A673 (cell line): ENCODE measurements at regions not wholly inside any gene's neighbourhood (a gene's known extent, or its start where the extent isn't known, plus 50 kb on each side); places are given as distances from the start of the nearest gene placed in this dataset.

ENCODE experiments used
- BruUV-seq: library from RNA; stranded (reverse); fragments of 400-500 nt; replicated peaks from 2 replicates; lab custom pipeline; 2021; lab: Mats Ljungman, UMichigan
- CTCF ChIA-PET: fragments of 300-600 bp; sonication (Branson Sonifier 250); formaldehyde crosslinking; loops from one replicate; lab custom pipeline; 2022; ENCODE audit warnings: antibody characterized with exemption; lab: Charles Lee
- POLR2A ChIA-PET: fragments of 300-600 bp; sonication (Branson Sonifier 250); formaldehyde crosslinking; loops from one replicate; lab custom pipeline; 2022; ENCODE audit warnings: antibody characterized with exemption; ENCODE audit not compliant: low non-redundant PET; lab: Charles Lee
- DNase-seq: peaks from one replicate; pipeline ENCODE4 v3.0.0-alpha.2; 2015; ENCODE audit warnings: low spot score
- H3K27ac ChIP-seq: fragments of 200-600 bp; sonication (generic); 2 replicates; pipeline ENCODE4 v1.5.1; 2016; ENCODE audit warnings: mixed run types, low read depth, mild to moderate bottlenecking, mixed read lengths, antibody characterized with exemption, low read length; ENCODE audit not compliant: poor library complexity, severe bottlenecking
- H3K27me3 ChIP-seq: fragments of 200-600 bp; sonication (generic); replicated peaks from 2 replicates; pipeline ENCODE4 v1.6.1; 2017; ENCODE audit warnings: mixed run types, low read depth, mild to moderate bottlenecking, mixed read lengths, antibody characterized with exemption, low read length; ENCODE audit not compliant: insufficient read depth, poor library complexity
- H3K36me3 ChIP-seq: fragments of 200-600 bp; sonication (generic); 2 replicates; pipeline ENCODE4 v1.6.1; 2016; ENCODE audit warnings: mixed run types, mild to moderate bottlenecking, mixed read lengths, antibody characterized with exemption, low read length; ENCODE audit not compliant: insufficient read depth, poor library complexity, severe bottlenecking
- H3K4me1 ChIP-seq: fragments of 200-600 bp; sonication (generic); 2 replicates; pipeline ENCODE4 v1.6.1; 2017; ENCODE audit warnings: mixed run types, mild to moderate bottlenecking, mixed read lengths, antibody characterized with exemption, low read length; ENCODE audit not compliant: insufficient read depth, poor library complexity, severe bottlenecking
- H3K4me3 ChIP-seq: fragments of 200-600 bp; sonication (generic); 2 replicates; pipeline ENCODE4 v1.5.1; 2016; ENCODE audit warnings: low read depth, mixed run types, mild to moderate bottlenecking, mixed read lengths, low read length; ENCODE audit not compliant: poor library complexity, severe bottlenecking
- H3K9me3 ChIP-seq: fragments of 200-600 bp; sonication (generic); 2 replicates; pipeline ENCODE4 v1.6.1; 2016; ENCODE audit warnings: mixed run types, low read depth, mild to moderate bottlenecking, mixed read lengths, antibody characterized with exemption, low read length; ENCODE audit not compliant: poor library complexity, severe bottlenecking
- CTCF ChIP-seq: fragments of 300-800, 200-600 bp; sonication (generic); conservative IDR thresholded peaks from 2 replicates; pipeline ENCODE4 v1.5.1; 2017; ENCODE audit warnings: low read depth, mild to moderate bottlenecking, antibody characterized with exemption, low read length, moderate library complexity, mixed read lengths
- EZH2 ChIP-seq: fragments of 200-600 bp; sonication (generic); IDR thresholded peaks from 2 replicates; pipeline ENCODE4 v1.6.1; 2017; ENCODE audit warnings: borderline replicate concordance, low read depth, mild to moderate bottlenecking, mixed read lengths, antibody characterized with exemption, low read length; ENCODE audit not compliant: poor library complexity, severe bottlenecking
- intact Hi-C: fragments of 100-400 bp; cut with micrococcal nuclease; formaldehyde crosslinking; loops from one replicate; pipeline ENCODE4 v1.10.0; 2022; ENCODE audit not compliant: unreplicated experiment

GRCh38 chr16:59190731-59191130, 456.6 kb upstream of the GOT2 start:
- POLR2A ChIA-PET: interaction anchor here (0.7 kb wide), 1 partner anchor 284 kb away, joined by 3 read pairs; no protein-coding TSS in a partner anchor
- intact Hi-C loops: no loop called here

GRCh38 chr16:59188029-59188428, 453.9 kb upstream of the GOT2 start:
- BruUV-seq: no TSS peak
- no peaks in the 10 kb centered on the region for H3K9me3 ChIP-seq
- CTCF ChIA-PET: no interaction called here

More at GRCh38 chr16:59190731-59191130, 456.6 kb upstream of the GOT2 start:
- DNase-seq: no peak
- H3K9me3 ChIP-seq: no peaks in the 10 kb centered on the region
- CTCF ChIA-PET: no interaction called here
- no peak overlapping the region for H3K4me3 ChIP-seq
- H3K4me1 ChIP-seq: no peaks in the 10 kb centered on the region
- H3K27me3 ChIP-seq: no peaks in the 10 kb centered on the region
- no peak overlapping the region for H3K27ac ChIP-seq
- H3K36me3 ChIP-seq: no peaks in the 10 kb centered on the region
- no peak for TF ChIP-seq CTCF
- TF ChIP-seq EZH2: no peak
- BruUV-seq: no TSS peak

GRCh38 chr16:59181821-59182420, 447.8 kb upstream of the GOT2 start:
- POLR2A ChIA-PET: no interaction called here
- no peaks in the 10 kb centered on the region for H3K36me3 ChIP-seq
- BruUV-seq: no TSS peak
- no peak for DNase-seq
- H3K4me1 ChIP-seq: no peaks in the 10 kb centered on the region
- H3K4me3 ChIP-seq: no peak overlapping the region
- CTCF ChIA-PET: no interaction called here
- no peak overlapping the region for H3K27ac ChIP-seq
- intact Hi-C loops: no loop called here
- no peaks in the 10 kb centered on the region for H3K9me3 ChIP-seq
- no peak for TF ChIP-seq CTCF
- no peak for TF ChIP-seq EZH2
- H3K27me3 ChIP-seq: no peaks in the 10 kb centered on the region

More at GRCh38 chr16:59188029-59188428, 453.9 kb upstream of the GOT2 start:
- no peak for DNase-seq
- Histone ChIP-seq H3K36me3 (no peaks in the 10 kb centered on the region), H3K27me3 (no peaks in the 10 kb centered on the region), H3K4me1 (no peaks in the 10 kb centered on the region), H3K27ac (no peak overlapping the region), H3K4me3 (no peak overlapping the region)
- intact Hi-C loops: no loop called here
- POLR2A ChIA-PET: no interaction called here
- TF ChIP-seq CTCF (no peak), EZH2 (no peak)
